PC-9 (cell line): ENCODE measurements at regions not wholly inside any gene's neighbourhood (a gene's known extent, or its start where the extent isn't known, plus 50 kb on each side); places are given as distances from the start of the nearest gene placed in this dataset.
"Not testable (repeated sequence)": the region's sequence is repeated elsewhere in the genome, so short reads cannot be mapped to it uniquely, and the experiment has no call there.

Experiments used
- BruUV-seq: library from RNA; stranded (reverse); fragments of 400-500 nt; replicated peaks from 2 replicates; lab custom pipeline; 2021; lab: Mats Ljungman, UMichigan
- CTCF ChIA-PET: fragments of 300-600 bp; sonication (Branson Sonifier 250); formaldehyde crosslinking; loops from one replicate; lab custom pipeline; 2022; ENCODE audit warnings: antibody characterized with exemption; lab: Charles Lee
- POLR2A ChIA-PET: fragments of 300-600 bp; sonication (Branson Sonifier 250); formaldehyde crosslinking; loops from one replicate; lab custom pipeline; 2022; ENCODE audit warnings: antibody characterized with exemption; ENCODE audit not compliant: unreplicated experiment; lab: Charles Lee
- DNase-seq, 2 experiments: peaks; one replicate each; pipeline versions ENCODE4 v3.0.0 to v3.0.0-alpha.2; 2015 to 2022; ENCODE audit warnings: mixed read lengths in 1 of 2
- H2AFZ ChIP-seq: fragments of 200-600 bp; sonication (generic); 2 replicates; pipeline ENCODE4 v1.8.1; 2017; ENCODE audit warnings: antibody characterized with exemption
- H3F3A ChIP-seq: fragments of 200-600 bp; sonication (generic); 2 replicates; pipeline ENCODE4 v1.8.1; 2017; ENCODE audit warnings: antibody characterized with exemption, mild to moderate bottlenecking, low read depth; ENCODE audit not compliant: insufficient read depth
- H3K27ac ChIP-seq: fragments of 200-600 bp; sonication (generic); 2 replicates; pipeline ENCODE4 v1.6.1; 2016; ENCODE audit warnings: mixed run types
- H3K27me3 ChIP-seq: fragments of 200-600 bp; sonication (generic); 2 replicates; pipeline ENCODE4 v1.6.1; 2016; ENCODE audit warnings: low read depth, mixed run types; ENCODE audit not compliant: insufficient read depth
- H3K36me3 ChIP-seq: fragments of 200-600 bp; sonication (generic); 2 replicates; pipeline ENCODE4 v1.6.1; 2016; ENCODE audit warnings: low read depth, mixed run types
- H3K4me1 ChIP-seq: fragments of 200-600 bp; sonication (generic); replicated peaks from 2 replicates; pipeline ENCODE4 v1.6.1; 2016; ENCODE audit warnings: mixed run types; ENCODE audit not compliant: insufficient read depth
- H3K4me2 ChIP-seq: fragments of 200-600 bp; sonication (generic); 2 replicates; pipeline ENCODE4 v1.6.1; 2017; ENCODE audit warnings: mixed run types
- H3K4me3 ChIP-seq: fragments of 200-600 bp; sonication (generic); 2 replicates; pipeline ENCODE4 v1.6.1; 2016; ENCODE audit warnings: mixed run types
- H3K79me2 ChIP-seq: fragments of 200-600 bp; sonication (generic); 2 replicates; pipeline ENCODE4 v1.6.1; 2017; ENCODE audit warnings: low read depth, mixed run types
- H3K9me2 ChIP-seq: fragments of 200-600 bp; sonication (generic); 2 replicates; pipeline ENCODE4 v1.8.1; 2017; ENCODE audit warnings: mild to moderate bottlenecking; ENCODE audit not compliant: insufficient read depth
- H3K9me3 ChIP-seq: fragments of 200-600 bp; sonication (generic); 2 replicates; pipeline ENCODE4 v1.8.1; 2016; ENCODE audit warnings: low read depth; ENCODE audit not compliant: insufficient read depth
- H4K20me1 ChIP-seq: fragments of 200-600 bp; sonication (generic); 2 replicates; pipeline ENCODE4 v1.8.1; 2017; ENCODE audit not compliant: insufficient read depth
- intact Hi-C: fragments of 100-400 bp; cut with micrococcal nuclease; formaldehyde crosslinking; loops from one replicate; pipeline ENCODE4 v1.10.0; 2022; ENCODE audit not compliant: unreplicated experiment

- not testable (repeated sequence) for BruUV-seq, H3K79me2 ChIP-seq
These were observed 71.7 kb downstream of the ZNF479 start for GRCh38 chr7:57060506-57060905.

GRCh38 chr7:57016341-57016740 is 115.9 kb downstream of the ZNF479 start:
- DNase-seq, H3K27ac ChIP-seq, intact Hi-C loops, CTCF ChIA-PET, H3F3A ChIP-seq, H2AFZ ChIP-seq, H3K4me3 ChIP-seq, H4K20me1 ChIP-seq, H3K4me2 ChIP-seq, H3K27me3 ChIP-seq, BruUV-seq, POLR2A ChIA-PET, H3K4me1 ChIP-seq, H3K9me3 ChIP-seq, H3K36me3 ChIP-seq, H3K9me2 ChIP-seq, H3K79me2 ChIP-seq: not testable (repeated sequence)

More at GRCh38 chr7:57060506-57060905, 71.7 kb downstream of the ZNF479 start:
- H3K9me3 ChIP-seq, H3K4me3 ChIP-seq, H3K4me1 ChIP-seq, intact Hi-C loops, H3F3A ChIP-seq, H3K27ac ChIP-seq, H4K20me1 ChIP-seq, H2AFZ ChIP-seq, DNase-seq, H3K9me2 ChIP-seq, H3K4me2 ChIP-seq, CTCF ChIA-PET, POLR2A ChIA-PET, H3K27me3 ChIP-seq, H3K36me3 ChIP-seq: not testable (repeated sequence)

GRCh38 chr7:57013707-57014106 is 118.5 kb downstream of the ZNF479 start:
- H3K27ac ChIP-seq, DNase-seq, BruUV-seq, H2AFZ ChIP-seq, H3K4me3 ChIP-seq, H3K9me2 ChIP-seq, H3K4me1 ChIP-seq, H3K9me3 ChIP-seq, H3K27me3 ChIP-seq, H4K20me1 ChIP-seq, H3K36me3 ChIP-seq, H3K79me2 ChIP-seq, POLR2A ChIA-PET, intact Hi-C loops, H3F3A ChIP-seq, H3K4me2 ChIP-seq, CTCF ChIA-PET: not testable (repeated sequence)

- H3F3A ChIP-seq, H3K4me2 ChIP-seq, H3K4me3 ChIP-seq, H3K36me3 ChIP-seq, DNase-seq, H3K4me1 ChIP-seq, H3K79me2 ChIP-seq, POLR2A ChIA-PET, H4K20me1 ChIP-seq, H3K27ac ChIP-seq, CTCF ChIA-PET, H3K9me3 ChIP-seq, BruUV-seq, H3K27me3 ChIP-seq, H2AFZ ChIP-seq, intact Hi-C loops, H3K9me2 ChIP-seq: not testable (repeated sequence)
These were observed 119.3 kb downstream of the ZNF479 start for GRCh38 chr7:57012907-57013306.

- POLR2A ChIA-PET, H3K27ac ChIP-seq, H3F3A ChIP-seq, H3K27me3 ChIP-seq, H3K36me3 ChIP-seq, H2AFZ ChIP-seq, intact Hi-C loops, CTCF ChIA-PET, H3K4me1 ChIP-seq, H3K4me2 ChIP-seq, H3K9me2 ChIP-seq, H4K20me1 ChIP-seq, DNase-seq, H3K9me3 ChIP-seq, BruUV-seq, H3K79me2 ChIP-seq, H3K4me3 ChIP-seq: not testable (repeated sequence)
These were observed 123.0 kb downstream of the ZNF479 start for GRCh38 chr7:57009230-57009629.

DNA sequence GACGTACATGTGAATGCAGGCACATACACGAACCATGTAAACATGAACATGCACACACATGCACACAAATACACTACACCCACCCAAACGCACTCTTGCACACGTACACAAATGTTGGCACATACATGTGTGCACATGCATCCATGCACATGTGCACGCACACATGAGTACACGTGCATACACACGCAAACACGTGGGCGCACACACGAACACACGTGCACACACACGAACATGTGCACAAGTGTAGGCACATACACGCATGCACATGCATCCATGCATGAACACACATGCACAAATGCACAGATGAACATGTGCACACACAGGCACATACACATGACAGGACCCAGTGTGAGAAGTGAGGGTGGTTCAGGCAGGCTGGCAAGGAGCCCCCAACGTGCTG is 126.3 kb downstream of the ZNF479 start:
- DNase-seq, BruUV-seq, H3F3A ChIP-seq, H3K9me3 ChIP-seq, H2AFZ ChIP-seq, intact Hi-C loops, H3K4me1 ChIP-seq, H3K4me2 ChIP-seq, H3K27me3 ChIP-seq, H4K20me1 ChIP-seq, H3K4me3 ChIP-seq, H3K27ac ChIP-seq, H3K36me3 ChIP-seq, H3K79me2 ChIP-seq, CTCF ChIA-PET, POLR2A ChIA-PET, H3K9me2 ChIP-seq: not testable (repeated sequence)

DNA sequence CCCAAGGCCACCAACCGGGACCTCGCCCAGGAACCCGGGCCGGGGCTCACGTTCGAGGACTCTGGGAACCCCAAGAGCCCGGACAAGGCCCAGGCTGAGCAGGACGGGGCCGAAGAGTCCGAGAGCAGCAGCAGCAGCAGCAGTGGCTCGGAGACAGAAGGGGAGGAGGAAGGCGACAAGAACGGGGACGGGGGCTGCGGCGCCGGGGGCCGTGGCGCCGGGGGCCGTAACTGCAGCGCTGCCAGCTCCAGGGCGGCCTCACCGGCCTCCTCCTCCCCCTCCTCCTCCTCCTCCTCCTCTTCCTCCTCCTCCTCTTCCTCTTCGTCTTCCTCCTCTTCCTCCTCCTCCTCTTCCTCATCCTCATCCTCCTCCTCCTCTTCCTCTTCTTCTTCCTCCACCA is 128.4 kb downstream of the ZNF479 start:
- H2AFZ ChIP-seq, H3F3A ChIP-seq, H3K4me3 ChIP-seq, intact Hi-C loops, POLR2A ChIA-PET, H4K20me1 ChIP-seq, CTCF ChIA-PET, H3K27me3 ChIP-seq, DNase-seq, H3K9me3 ChIP-seq, H3K36me3 ChIP-seq, H3K27ac ChIP-seq, BruUV-seq, H3K9me2 ChIP-seq, H3K4me2 ChIP-seq, H3K4me1 ChIP-seq, H3K79me2 ChIP-seq: not testable (repeated sequence)

DNA sequence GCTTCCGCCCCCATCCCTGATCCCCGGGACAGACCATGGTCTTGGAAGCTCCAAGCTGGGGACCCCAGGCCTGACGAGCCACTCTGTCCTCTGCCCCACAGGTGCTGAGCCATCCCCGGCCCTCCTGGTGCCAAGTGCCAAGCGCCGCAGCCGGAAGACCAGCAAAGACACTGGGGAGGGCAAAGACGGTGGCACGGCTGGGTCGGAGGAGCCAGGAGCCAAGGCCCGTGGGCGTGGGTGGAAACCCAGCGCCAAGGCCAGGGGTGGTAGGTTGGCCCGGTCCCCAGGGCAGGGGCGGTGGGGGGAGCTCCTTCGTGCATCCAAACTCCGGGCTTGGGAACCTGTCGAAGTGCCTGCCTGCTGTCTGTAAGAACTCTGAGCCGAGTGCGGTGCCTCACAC is 130.3 kb downstream of the ZNF479 start:
- H3K9me2 ChIP-seq, H3K27me3 ChIP-seq, H3F3A ChIP-seq, H2AFZ ChIP-seq, H3K36me3 ChIP-seq, H3K27ac ChIP-seq, H4K20me1 ChIP-seq, H3K4me3 ChIP-seq, POLR2A ChIA-PET, H3K79me2 ChIP-seq, H3K4me1 ChIP-seq, CTCF ChIA-PET, H3K4me2 ChIP-seq, intact Hi-C loops, BruUV-seq, H3K9me3 ChIP-seq, DNase-seq: not testable (repeated sequence)
